ENCODE measurements at regions not wholly inside any gene's neighbourhood (a gene's known extent, or its start where the extent isn't known, plus 50 kb on each side); places are given as distances from the start of the nearest gene placed in this dataset.

DNA sequence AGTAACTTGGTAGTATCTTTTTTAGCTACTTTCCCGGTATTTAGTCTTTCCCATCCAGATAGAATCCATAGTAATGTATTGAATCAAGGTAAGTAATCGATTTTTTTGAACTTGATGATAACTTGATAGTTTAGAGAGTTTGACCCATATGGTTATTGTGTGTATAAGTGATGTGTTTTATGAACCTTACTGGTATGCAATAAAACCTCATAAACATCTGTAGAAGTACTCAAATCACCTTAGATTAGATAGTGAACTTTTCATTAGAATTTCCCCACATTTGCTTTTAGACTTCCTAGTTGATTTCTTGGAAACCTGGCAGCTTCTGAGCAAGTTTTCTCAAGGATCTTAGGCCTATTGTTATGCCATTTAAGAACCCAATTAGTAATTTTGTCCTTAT, 80.8 kb upstream of the PDE5A start:
- no TSS peak for BruUV-seq (replicated peaks)

DNA sequence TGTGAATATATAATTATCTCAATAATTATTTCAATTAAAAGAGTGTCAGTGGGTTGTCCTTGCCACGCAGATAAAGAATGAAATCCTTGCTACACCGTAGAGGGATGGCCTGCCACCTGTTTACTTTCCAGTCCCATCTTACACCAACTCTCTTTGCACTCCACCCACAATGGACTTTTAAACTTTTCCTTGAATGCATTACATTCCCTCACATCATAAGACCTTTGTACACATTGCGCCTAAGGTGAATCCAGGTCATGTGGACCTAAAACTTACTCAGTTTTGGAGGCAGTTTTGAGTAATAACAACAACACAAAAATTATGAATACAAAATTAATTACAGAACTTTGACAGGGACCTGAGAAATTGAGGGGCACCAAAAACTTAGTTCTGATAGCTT, 78.7 kb upstream of the PDE5A start:
- H3K9ac ChIP-seq (ENCODE audit: insufficient read depth in 1 of 2, low read depth in 2 of 2, low read length in 2 of 2), result no peak overlapping the region
- no peaks in the 10 kb centered on the region for H3K27me3 ChIP-seq (ENCODE audit: control insufficient read depth in 2 of 2, insufficient read depth in 2 of 2, low read length in 2 of 2)
- no peak overlapping the region for H2AFZ ChIP-seq (ENCODE audit: low read depth, low read length)
- no peaks in the 10 kb centered on the region for H3K4me1 ChIP-seq (replicated peaks in 1 of 2; ENCODE audit: control insufficient read depth in 2 of 2, insufficient read depth in 2 of 2, low read length in 2 of 2)
- H3K9me1 ChIP-seq (ENCODE audit: control insufficient read depth, insufficient read depth, low read length), result no peaks in the 10 kb centered on the region
- H4K20me1 ChIP-seq (replicated peaks; ENCODE audit: control insufficient read depth, insufficient read depth, low read length), result no peaks in the 10 kb centered on the region
- ChIA-PET POLR2A (no interaction called here), CTCF (ENCODE audit: low intra/inter-chr PET ratio) (no interaction called here)
- no peaks in the 10 kb centered on the region for H3K36me3 ChIP-seq (ENCODE audit: control insufficient read depth, insufficient read depth, low read length)
- in situ Hi-C loops (cut with MboI) (no loop called here), intact Hi-C loops (cut with micrococcal nuclease) (no loop called here)
- DNase-seq (ENCODE audit: extremely low read depth in 1 of 4, low spot score in 3 of 4) (no peak), FAIRE-seq (no peak), ATAC-seq (no peak)
- no TSS peak for BruUV-seq (replicated peaks)
- no peak overlapping the region for H3K4me3 ChIP-seq
- 2% methylated on average over 3 of the region's 3 CpGs for WGBS (ENCODE audit: insufficient coverage, low coverage, missing lambda C conversion rate)
- no peak overlapping the region for H3K27ac ChIP-seq (ENCODE audit: extremely low read depth, low read depth, low read length)
- no peak overlapping the region for H3K4me2 ChIP-seq (ENCODE audit: insufficient read depth, low read length)
- H3K9me3 ChIP-seq (replicated peaks; ENCODE audit: control insufficient read depth, insufficient read depth, low read depth, low read length), result no peaks in the 10 kb centered on the region
- no peaks in the 10 kb centered on the region for H3K79me2 ChIP-seq (ENCODE audit: control insufficient read depth, insufficient read depth, low read length)
- TF ChIP-seq CEBPG (CRISPR knock-in tag; IDR thresholded peaks at IDR 0.05), result no peak
- no peak for TF ChIP-seq CEBPG (tag; conservative IDR thresholded peaks at IDR 0.05 in 1 of 2, IDR thresholded peaks at IDR 0.05 in 1 of 2)
- no peak for TF ChIP-seq RAD21 (CRISPR knock-in tag; conservative IDR thresholded peaks at IDR 0.05 in 1 of 2, IDR thresholded peaks at IDR 0.05 in 1 of 2)
- TF ChIP-seq TRIM28 (IDR thresholded peaks at IDR 0.05), result no peak
- TF ChIP-seq, protein P1, sequence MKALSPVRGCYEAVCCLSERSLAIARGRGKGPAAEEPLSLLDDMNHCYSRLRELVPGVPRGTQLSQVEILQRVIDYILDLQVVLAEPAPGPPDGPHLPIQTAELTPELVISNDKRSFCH (CRISPR knock-in tag; IDR thresholded peaks at IDR 0.05), result no peak
- TF ChIP-seq, protein P1 (tag; IDR thresholded peaks at IDR 0.05), result no peak
- no peak for TF ChIP-seq NRF1 (conservative IDR thresholded peaks at IDR 0.05 in 1 of 2, IDR thresholded peaks at IDR 0.05 in 1 of 2)
- no peak for TF ChIP-seq ZNF3 (CRISPR knock-in tag; IDR thresholded peaks at IDR 0.05)
- TF ChIP-seq ZC3H8 (IDR thresholded peaks at IDR 0.05), result no peak
- TF ChIP-seq POLR2AphosphoS5 (IDR thresholded peaks at IDR 0.05; ENCODE audit: control insufficient read depth, insufficient read depth, low read depth, low read length), result no peak
- TF ChIP-seq, protein P2, sequence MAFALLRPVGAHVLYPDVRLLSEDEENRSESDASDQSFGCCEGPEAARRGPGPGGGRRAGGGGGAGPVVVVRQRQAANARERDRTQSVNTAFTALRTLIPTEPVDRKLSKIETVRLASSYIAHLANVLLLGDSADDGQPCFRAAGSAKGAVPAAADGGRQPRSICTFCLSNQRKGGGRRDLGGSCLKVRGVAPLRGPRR (CRISPR knock-in tag; IDR thresholded peaks at IDR 0.05), result no peak
- TF ChIP-seq, protein P3, sequence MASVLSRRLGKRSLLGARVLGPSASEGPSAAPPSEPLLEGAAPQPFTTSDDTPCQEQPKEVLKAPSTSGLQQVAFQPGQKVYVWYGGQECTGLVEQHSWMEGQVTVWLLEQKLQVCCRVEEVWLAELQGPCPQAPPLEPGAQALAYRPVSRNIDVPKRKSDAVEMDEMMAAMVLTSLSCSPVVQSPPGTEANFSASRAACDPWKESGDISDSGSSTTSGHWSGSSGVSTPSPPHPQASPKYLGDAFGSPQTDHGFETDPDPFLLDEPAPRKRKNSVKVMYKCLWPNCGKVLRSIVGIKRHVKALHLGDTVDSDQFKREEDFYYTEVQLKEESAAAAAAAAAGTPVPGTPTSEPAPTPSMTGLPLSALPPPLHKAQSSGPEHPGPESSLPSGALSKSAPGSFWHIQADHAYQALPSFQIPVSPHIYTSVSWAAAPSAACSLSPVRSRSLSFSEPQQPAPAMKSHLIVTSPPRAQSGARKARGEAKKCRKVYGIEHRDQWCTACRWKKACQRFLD (CRISPR knock-in tag; IDR thresholded peaks at IDR 0.05), result no peak
- TF ChIP-seq KAT7 (CRISPR knock-in tag; IDR thresholded peaks at IDR 0.05; ENCODE audit: borderline replicate concordance), result no peak
- no peak for TF ChIP-seq OTX1 (CRISPR knock-in tag; IDR thresholded peaks at IDR 0.05)
- no peak for TF ChIP-seq ZNF217 (CRISPR knock-in tag; IDR thresholded peaks at IDR 0.05)
- TF ChIP-seq NFYB (IDR thresholded peaks at IDR 0.05; ENCODE audit: extremely low read depth, insufficient read length), result no peak

More for the DNA sequence above, 80.8 kb upstream of the PDE5A start:
- Histone ChIP-seq H3K27me3 (ENCODE audit: control insufficient read depth in 2 of 2, insufficient read depth in 2 of 2, low read length in 2 of 2) (no peaks in the 10 kb centered on the region), H3K79me2 (ENCODE audit: control insufficient read depth, insufficient read depth, low read length) (no peaks in the 10 kb centered on the region), H3K4me3 (no peak overlapping the region), H3K4me2 (ENCODE audit: insufficient read depth, low read length) (no peak overlapping the region), H3K27ac (ENCODE audit: extremely low read depth, low read depth, low read length) (no peak overlapping the region), H3K4me1 (replicated peaks in 1 of 2; ENCODE audit: control insufficient read depth in 2 of 2, insufficient read depth in 2 of 2, low read length in 2 of 2) (no peaks in the 10 kb centered on the region), H4K20me1 (replicated peaks; ENCODE audit: control insufficient read depth, insufficient read depth, low read length) (no peaks in the 10 kb centered on the region), H3K9me3 (replicated peaks; ENCODE audit: control insufficient read depth, insufficient read depth, low read depth, low read length) (no peaks in the 10 kb centered on the region), H2AFZ (ENCODE audit: low read depth, low read length) (no peak overlapping the region), H3K9me1 (ENCODE audit: control insufficient read depth, insufficient read depth, low read length) (no peaks in the 10 kb centered on the region), H3K36me3 (ENCODE audit: control insufficient read depth, insufficient read depth, low read length) (no peaks in the 10 kb centered on the region), H3K9ac (ENCODE audit: insufficient read depth in 1 of 2, low read depth in 2 of 2, low read length in 2 of 2) (no peak overlapping the region)
- DNase-seq (ENCODE audit: extremely low read depth in 1 of 4, low spot score in 3 of 4) (no peak), FAIRE-seq (no peak), ATAC-seq (no peak)
- TF ChIP-seq ZNF778 (CRISPR knock-in tag; IDR thresholded peaks at IDR 0.05), result no peak
- intact Hi-C loops (cut with micrococcal nuclease) (no loop called here), in situ Hi-C loops (cut with MboI) (no loop called here)
- POLR2A ChIA-PET, result no interaction called here
- CTCF ChIA-PET (ENCODE audit: low intra/inter-chr PET ratio), result no interaction called here
- 4% methylated on average over 2 of the region's 2 CpGs for WGBS (ENCODE audit: insufficient coverage, low coverage, missing lambda C conversion rate)

All from K562 (cell line).